ENCODE measurements at regions not wholly inside any gene's neighbourhood (a gene's known extent, or its start where the extent isn't known, plus 50 kb on each side); places are given as distances from the start of the nearest gene placed in this dataset.

DNA sequence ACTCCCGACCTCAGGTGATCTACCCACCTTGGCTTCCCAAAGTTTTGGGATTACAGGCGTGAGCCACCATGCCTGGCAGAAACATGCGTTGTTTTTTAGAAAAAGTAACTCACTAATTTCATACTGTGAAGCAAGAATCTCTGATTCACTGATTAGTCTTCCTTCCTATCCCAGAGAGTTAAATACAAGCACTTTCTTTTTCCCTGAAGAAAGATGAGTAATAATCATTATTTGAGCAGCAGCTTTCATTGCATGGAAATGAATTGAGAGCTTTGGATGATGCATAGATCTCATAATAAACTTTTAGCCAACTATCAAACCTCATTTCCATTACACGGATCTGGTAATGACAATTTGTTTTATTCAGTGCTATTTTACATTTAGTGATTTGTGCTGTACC is 892.5 kb upstream of the EYS start:
- H3K4ac ChIP-seq (replicated peaks; ENCODE audit: insufficient read length, low read depth, low read length): no peak overlapping the region
- H3K23me2 ChIP-seq (ENCODE audit: low read depth, low read length): no peaks in the 10 kb centered on the region
- H3K4me3 ChIP-seq (ENCODE audit: extremely low read depth in 1 of 4, insufficient read depth in 2 of 4, low read depth in 3 of 4, low read length in 4 of 4): no peak overlapping the region
- H3K79me1 ChIP-seq (ENCODE audit: low read depth, low read length): no peaks in the 10 kb centered on the region
- no peak overlapping the region for H2AK5ac ChIP-seq (ENCODE audit: low read depth, low read length)
- H3K9ac ChIP-seq (replicated peaks in 1 of 4; ENCODE audit: extremely low read depth in 1 of 4, low read depth in 3 of 4, low read length in 3 of 4): no peak overlapping the region
- TF ChIP-seq BRCA1 (IDR thresholded peaks at IDR 0.05; ENCODE audit: low read depth, low read length) (no peak), SIRT6 (IDR thresholded peaks at IDR 0.05; ENCODE audit: low read length) (no peak), RXRA (IDR thresholded peaks at IDR 0.05; ENCODE audit: insufficient read depth, low read depth, low read length) (no peak)
- H3K4me2 ChIP-seq (ENCODE audit: insufficient read depth in 1 of 2, low read depth in 2 of 2, low read length in 2 of 2): no peak overlapping the region
- no peaks in the 10 kb centered on the region for H3K4me1 ChIP-seq (replicated peaks in 1 of 4; ENCODE audit: control insufficient read depth in 3 of 4, insufficient read depth in 4 of 4, low read length in 3 of 4)
- no peaks in the 10 kb centered on the region for H3K27me3 ChIP-seq (replicated peaks in 1 of 4; ENCODE audit: control insufficient read depth in 3 of 4, extremely low read depth in 1 of 4, insufficient read depth in 3 of 4, low read length in 3 of 4)
- DNase-seq (ENCODE audit: low read depth in 1 of 2, low spot score in 2 of 2): no peak
- no peak overlapping the region for H3K27ac ChIP-seq (ENCODE audit: low read depth, low read length)
- H3K36me3 ChIP-seq (ENCODE audit: control insufficient read depth in 2 of 4, insufficient read depth in 4 of 4, low read length in 3 of 4): no peaks in the 10 kb centered on the region
- no peaks in the 10 kb centered on the region for H4K20me1 ChIP-seq (replicated peaks in 1 of 2; ENCODE audit: control insufficient read depth in 1 of 2, insufficient read depth in 2 of 2, low read length in 2 of 2)
- no peak overlapping the region for H2BK15ac ChIP-seq (ENCODE audit: low read length)
- no peak overlapping the region for H2BK120ac ChIP-seq (replicated peaks; ENCODE audit: low read depth, low read length)
- H3K9me3 ChIP-seq (ENCODE audit: insufficient read depth in 2 of 2, low read depth in 1 of 2, low read length in 1 of 2): no peaks in the 10 kb centered on the region
- H2BK12ac ChIP-seq (ENCODE audit: low read depth, low read length): no peak overlapping the region
- H3K14ac ChIP-seq (ENCODE audit: insufficient read length): no peak overlapping the region
- no peak overlapping the region for H3K18ac ChIP-seq (ENCODE audit: extremely low read depth, low read length)
- H4K91ac ChIP-seq (replicated peaks; ENCODE audit: insufficient read length, low read length): no peak overlapping the region
- H2BK20ac ChIP-seq (ENCODE audit: low read length): no peak overlapping the region
- no peaks in the 10 kb centered on the region for H3K79me2 ChIP-seq (ENCODE audit: control insufficient read depth in 1 of 2, insufficient read depth in 2 of 2, low read length in 2 of 2)
- no peak overlapping the region for H4K5ac ChIP-seq (ENCODE audit: insufficient read length, low read depth, low read length)
- WGBS, 2 experiments (ENCODE audit: extremely low coverage in 1 of 2, insufficient coverage in 1 of 2, insufficient read length in 1 of 2, insufficient replicate concordance in 2 of 2, low coverage in 1 of 2, low lambda C conversion rate in 2 of 2, missing lambda C conversion rate in 1 of 2): 92% methylated on average over 4 of the region's 4 CpGs; no CpG with 5 or more reads in 1 of the 2 experiments
- H3K23ac ChIP-seq (ENCODE audit: insufficient read length): no peak overlapping the region
- no peak overlapping the region for H4K8ac ChIP-seq (ENCODE audit: extremely low read depth, insufficient read depth, low read length)
- no peak overlapping the region for H2BK5ac ChIP-seq (ENCODE audit: low read depth, low read length)
- CTCF ChIA-PET (ENCODE audit: partially characterized antibody): interaction anchor here (0.6 kb wide), 1 partner anchor 33 kb away, joined by 3 read pairs; no protein-coding TSS in a partner anchor
- no peak for FAIRE-seq
- no peak overlapping the region for H2AFZ ChIP-seq (ENCODE audit: low read length)
- POLR2A ChIA-PET (ENCODE audit: partially characterized antibody): no interaction called here
- no peak overlapping the region for H3K56ac ChIP-seq (replicated peaks; ENCODE audit: insufficient read length, low read depth, low read length)

Measured in H1 (cell line).